H9 (cell line): ENCODE measurements at regions not wholly inside any gene's neighbourhood (a gene's known extent, or its start where the extent isn't known, plus 50 kb on each side); places are given as distances from the start of the nearest gene placed in this dataset.

Experiments
- DNase-seq: peaks from one replicate; pipeline ENCODE4 v3.0.0-alpha.2; 2017
- H2AFZ ChIP-seq: one replicate; pipeline ENCODE4 v1.6.1; 2013; ENCODE audit warnings: mild to moderate bottlenecking, low read length, control low read depth, moderate library complexity
- H2AK5ac ChIP-seq: 2 replicates; pipeline ENCODE4 v1.6.1; 2013; ENCODE audit warnings: low read length, control low read depth, mixed read lengths; ENCODE audit not compliant: insufficient read length
- H2BK120ac ChIP-seq: one replicate; pipeline ENCODE4 v1.6.1; 2013; ENCODE audit warnings: low read depth, mild to moderate bottlenecking, low read length, control low read depth, inconsistent platforms; ENCODE audit not compliant: poor library complexity, severe bottlenecking
- H2BK12ac ChIP-seq: 2 replicates; pipeline ENCODE4 v1.6.1; 2013; ENCODE audit warnings: low read length, control low read depth, mixed read lengths, low read depth; ENCODE audit not compliant: insufficient read length
- H2BK15ac ChIP-seq: 2 replicates; pipeline ENCODE4 v1.6.1; 2013; ENCODE audit warnings: low read depth, low read length, control low read depth
- H2BK20ac ChIP-seq: one replicate; pipeline ENCODE4 v1.6.1; 2013; ENCODE audit warnings: low read depth, mild to moderate bottlenecking, low read length, control low read depth, inconsistent platforms; ENCODE audit not compliant: poor library complexity, severe bottlenecking
- H2BK5ac ChIP-seq: 2 replicates; pipeline ENCODE4 v1.6.1; 2013; ENCODE audit warnings: low read length, control low read depth, mixed read lengths; ENCODE audit not compliant: insufficient read length
- H3K14ac ChIP-seq: 2 replicates; pipeline ENCODE4 v1.6.1; 2013; ENCODE audit warnings: low read length, control low read depth; ENCODE audit not compliant: insufficient read depth
- H3K18ac ChIP-seq: 2 replicates; pipeline ENCODE4 v1.6.1; 2013; ENCODE audit warnings: low read depth, mild to moderate bottlenecking, mixed read lengths, low read length, control low read depth; ENCODE audit not compliant: insufficient read length
- H3K23ac ChIP-seq: 2 replicates; pipeline ENCODE4 v1.6.1; 2013; ENCODE audit warnings: low read length, control low read depth, mixed read lengths, low read depth; ENCODE audit not compliant: insufficient read length
- H3K23me2 ChIP-seq: 2 replicates; pipeline ENCODE4 v1.6.1; 2013; ENCODE audit warnings: low read depth, mild to moderate bottlenecking, mixed read lengths, low read length, control low read depth; ENCODE audit not compliant: insufficient read length, poor library complexity, severe bottlenecking
- H3K27ac ChIP-seq: 2 replicates; pipeline ENCODE4 v1.5.1; 2013; ENCODE audit warnings: low read length, control low read depth, mixed read lengths, low read depth; ENCODE audit not compliant: insufficient read length
- H3K27me3 ChIP-seq: 2 replicates; pipeline ENCODE4 v1.6.1; 2013; ENCODE audit warnings: low read length, control low read depth, inconsistent platforms; ENCODE audit not compliant: insufficient read depth
- H3K4ac ChIP-seq: 2 replicates; pipeline ENCODE4 v1.6.1; 2013; ENCODE audit warnings: low read depth, mild to moderate bottlenecking, control low read depth, inconsistent platforms, low read length, moderate library complexity
- H3K4me1 ChIP-seq: 2 replicates; pipeline ENCODE4 v1.6.1; 2013; ENCODE audit warnings: low read length, control low read depth, inconsistent platforms; ENCODE audit not compliant: insufficient read depth
- H3K4me2 ChIP-seq: 2 replicates; pipeline ENCODE4 v1.6.1; 2013; ENCODE audit warnings: low read length, control low read depth, mixed read lengths; ENCODE audit not compliant: insufficient read length, insufficient read depth
- H3K56ac ChIP-seq: 2 replicates; pipeline ENCODE4 v1.6.1; 2013; ENCODE audit warnings: low read depth, mild to moderate bottlenecking, mixed read lengths, low read length, control low read depth; ENCODE audit not compliant: insufficient read length
- H3K79me1 ChIP-seq: 2 replicates; pipeline ENCODE4 v1.6.1; 2013; ENCODE audit warnings: low read depth, mild to moderate bottlenecking, moderate library complexity, low read length, control low read depth, inconsistent platforms; ENCODE audit not compliant: insufficient read depth, poor library complexity, severe bottlenecking
- H3K79me2 ChIP-seq: 2 replicates; pipeline ENCODE4 v1.6.1; 2013; ENCODE audit warnings: low read length, control low read depth, inconsistent platforms; ENCODE audit not compliant: insufficient read depth
- H3K9ac ChIP-seq: 2 replicates; pipeline ENCODE4 v1.6.1; 2013; ENCODE audit warnings: low read length, control low read depth, mixed read lengths; ENCODE audit not compliant: insufficient read length; ENCODE audit errors: extremely low read depth
- H3K9me3 ChIP-seq: one replicate; pipeline ENCODE4 v1.6.1; 2013; ENCODE audit warnings: low read depth, low read length, inconsistent platforms; ENCODE audit not compliant: control insufficient read depth
- H3T11ph ChIP-seq: one replicate; pipeline ENCODE4 v1.6.1; 2013; ENCODE audit warnings: mild to moderate bottlenecking, low read length, control low read depth, inconsistent platforms
- H4K20me1 ChIP-seq: one replicate; pipeline ENCODE4 v1.6.1; 2013; ENCODE audit not compliant: control insufficient read depth, insufficient read length, insufficient read depth
- H4K5ac ChIP-seq: 2 replicates; pipeline ENCODE4 v1.6.1; 2013; ENCODE audit warnings: low read depth, mild to moderate bottlenecking, mixed read lengths, low read length, control low read depth; ENCODE audit not compliant: insufficient read length
- H4K8ac ChIP-seq: replicated peaks from 2 replicates; pipeline ENCODE4 v1.6.1; 2013; ENCODE audit warnings: low read length, control low read depth, mixed read lengths, low read depth; ENCODE audit not compliant: insufficient read length
- H4K91ac ChIP-seq: 2 replicates; pipeline ENCODE4 v1.6.1; 2013; ENCODE audit warnings: low read depth, mild to moderate bottlenecking, moderate library complexity, mixed read lengths, low read length, control low read depth; ENCODE audit not compliant: insufficient read length
- H3K27ac Mint-ChIP-seq, 3 experiments: 2 replicates in 2 of 3; 3 replicates in 1 of 3; pipeline ENCODE4 v1.8.0; 2020 to 2021; ENCODE audit warnings: mixed read lengths in 3 of 3, mild to moderate bottlenecking in 1 of 3, moderate library complexity in 1 of 3
- H3K27me3 Mint-ChIP-seq: 2 replicates; pipeline ENCODE4 v1.8.0; 2021; ENCODE audit warnings: low read depth, mild to moderate bottlenecking, moderate library complexity, mixed read lengths
- H3K36me3 Mint-ChIP-seq, 3 experiments: 2 replicates in 2 of 3; 3 replicates in 1 of 3; pipeline ENCODE4 v1.8.0; 2020 to 2021; ENCODE audit warnings: low read depth in 3 of 3, mixed read lengths in 3 of 3; ENCODE audit not compliant: insufficient read depth in 1 of 3
- H3K4me1 Mint-ChIP-seq, 2 experiments: 2 replicates each; pipeline ENCODE4 v1.8.0; 2020; ENCODE audit warnings: mixed read lengths in 2 of 2
- H3K4me3 Mint-ChIP-seq, 2 experiments: 2 replicates in 1 of 2; 3 replicates in 1 of 2; pipeline ENCODE4 v1.8.0; 2020 to 2021; ENCODE audit warnings: mild to moderate bottlenecking in 2 of 2, mixed read lengths in 2 of 2, moderate library complexity in 1 of 2
- H3K9me3 Mint-ChIP-seq, 2 experiments: 2 replicates in 1 of 2; 3 replicates in 1 of 2; pipeline ENCODE4 v1.8.0; 2020; ENCODE audit warnings: mild to moderate bottlenecking in 2 of 2, mixed read lengths in 2 of 2, moderate library complexity in 1 of 2
- WGBS: extraction: QIAGEN DNeasy Blood & Tissue Kit; methylation state at CpG from one replicate; pipeline ENCODE4 v1.1.7; 2013; ENCODE audit warnings: missing lambda C conversion rate, low lambda C conversion rate, mixed read lengths; ENCODE audit not compliant: insufficient read length; ENCODE audit errors: extremely low coverage; 5-methylcytosine and 5-hydroxymethylcytosine counted together
- TF ChIP-seq, protein P1 (sequence below): fragments of 200-600 bp; sonication (generic); conservative IDR thresholded peaks from 3 replicates; pipeline ENCODE4 v1.8.0; 2021; ENCODE audit warnings: antibody characterized with exemption, mild to moderate bottlenecking

DNA sequence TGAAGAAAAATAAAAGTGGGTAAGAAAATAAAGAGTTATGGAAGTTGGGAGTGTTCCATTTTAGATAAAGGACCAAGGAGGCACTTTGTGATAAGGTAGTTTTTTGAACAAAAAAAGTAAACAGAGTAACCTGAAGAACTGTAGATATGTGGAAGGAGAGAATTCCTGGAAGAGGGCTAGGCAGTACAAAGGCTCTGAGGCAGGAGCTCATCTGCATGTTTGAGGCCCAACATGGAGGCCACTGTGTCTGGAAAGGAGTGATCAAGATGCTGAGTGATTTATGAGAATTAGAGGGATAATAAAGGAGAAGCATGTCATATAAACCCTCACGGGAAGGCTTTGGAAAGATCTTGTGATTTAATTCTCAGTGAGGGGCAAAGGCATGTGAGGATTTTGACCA, 126.5 kb downstream of the DTWD1 start:
- Histone ChIP-seq H4K20me1 (no peaks in the 10 kb centered on the region), H2BK15ac (no peak overlapping the region), H3K9me3 (no peaks in the 10 kb centered on the region), H2BK20ac (no peak overlapping the region), H2BK12ac (no peak overlapping the region), H3T11ph (no peak overlapping the region), H3K56ac (no peak overlapping the region), H3K18ac (no peak overlapping the region), H3K4ac (no peak overlapping the region), H2AK5ac (no peak overlapping the region), H4K5ac (no peak overlapping the region), H3K23me2 (no peaks in the 10 kb centered on the region), H4K8ac (no peak overlapping the region), H3K79me2 (no peaks in the 10 kb centered on the region), H3K4me1 (no peaks in the 10 kb centered on the region), H3K27ac (no peak overlapping the region), H4K91ac (no peak overlapping the region), H3K14ac (no peak overlapping the region), H2BK120ac (no peak overlapping the region), H3K9ac (no peak overlapping the region), H3K79me1 (no peaks in the 10 kb centered on the region), H2BK5ac (no peak overlapping the region), H3K23ac (no peak overlapping the region), H3K4me2 (no peak overlapping the region), H2AFZ (no peak overlapping the region), H3K27me3 (no peaks in the 10 kb centered on the region)
- no peak overlapping the region for H3K4me3 Mint-ChIP-seq
- H3K27me3 Mint-ChIP-seq = no peaks in the 10 kb centered on the region
- TF ChIP-seq, protein P1, sequence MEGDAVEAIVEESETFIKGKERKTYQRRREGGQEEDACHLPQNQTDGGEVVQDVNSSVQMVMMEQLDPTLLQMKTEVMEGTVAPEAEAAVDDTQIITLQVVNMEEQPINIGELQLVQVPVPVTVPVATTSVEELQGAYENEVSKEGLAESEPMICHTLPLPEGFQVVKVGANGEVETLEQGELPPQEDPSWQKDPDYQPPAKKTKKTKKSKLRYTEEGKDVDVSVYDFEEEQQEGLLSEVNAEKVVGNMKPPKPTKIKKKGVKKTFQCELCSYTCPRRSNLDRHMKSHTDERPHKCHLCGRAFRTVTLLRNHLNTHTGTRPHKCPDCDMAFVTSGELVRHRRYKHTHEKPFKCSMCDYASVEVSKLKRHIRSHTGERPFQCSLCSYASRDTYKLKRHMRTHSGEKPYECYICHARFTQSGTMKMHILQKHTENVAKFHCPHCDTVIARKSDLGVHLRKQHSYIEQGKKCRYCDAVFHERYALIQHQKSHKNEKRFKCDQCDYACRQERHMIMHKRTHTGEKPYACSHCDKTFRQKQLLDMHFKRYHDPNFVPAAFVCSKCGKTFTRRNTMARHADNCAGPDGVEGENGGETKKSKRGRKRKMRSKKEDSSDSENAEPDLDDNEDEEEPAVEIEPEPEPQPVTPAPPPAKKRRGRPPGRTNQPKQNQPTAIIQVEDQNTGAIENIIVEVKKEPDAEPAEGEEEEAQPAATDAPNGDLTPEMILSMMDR = no peak
- WGBS = no CpG with 5 or more reads among the region's 1 CpG
- no peaks in the 10 kb centered on the region for H3K36me3 Mint-ChIP-seq
- no peak overlapping the region for H3K27ac Mint-ChIP-seq
- peaks cover 0 to 5% of the 10 kb centered on the region in 2 experiments; a peak in 1 of 4 replicates for H3K4me1 Mint-ChIP-seq
- no peaks in the 10 kb centered on the region; a peak in 1 of 5 replicates for H3K9me3 Mint-ChIP-seq
- no peak for DNase-seq
